Vagina (tissue), 2 donors: ENCODE measurements at regions not wholly inside any gene's neighbourhood (a gene's known extent, or its start where the extent isn't known, plus 50 kb on each side); places are given as distances from the start of the nearest gene placed in this dataset.

Experiments used
- CTCF ChIP-seq, 3 experiments: fragments of 450-650 bp in 2 of 3; fragments of 200-600 bp in 1 of 3; sonication (generic) in 1 of 3; IDR thresholded peaks; one replicate each; pipeline ENCODE4 v1.5.1; 2017 to 2019; ENCODE audit warnings: antibody characterized with exemption in 3 of 3, mild to moderate bottlenecking in 2 of 3, moderate library complexity in 2 of 3
- POLR2AphosphoS5 ChIP-seq, 2 donors: sonication (generic); formaldehyde crosslinking; IDR thresholded peaks; one replicate each; pipeline ENCODE4 v1.9.0; 2017; ENCODE audit warnings: antibody characterized with exemption in 2 of 2, mild to moderate bottlenecking in 2 of 2, low read depth in 1 of 2; ENCODE audit not compliant: insufficient read depth in 1 of 2

GRCh38 chr4:167774646-167775045, 317.7 kb upstream of the ANXA10 start:
- TF ChIP-seq CTCF (IDR thresholded peaks at IDR 0.05) (no peak), POLR2AphosphoS5 (IDR thresholded peaks at IDR 0.05; ENCODE audit: insufficient read depth in 1 of 2, low read depth in 1 of 2) (no peak)
